ENCODE measurements at regions not wholly inside any gene's neighbourhood (a gene's known extent, or its start where the extent isn't known, plus 50 kb on each side); places are given as distances from the start of the nearest gene placed in this dataset.
A peak's percentile ranks its signal among the peaks of the same experiment; 100 is the strongest.

DNA sequence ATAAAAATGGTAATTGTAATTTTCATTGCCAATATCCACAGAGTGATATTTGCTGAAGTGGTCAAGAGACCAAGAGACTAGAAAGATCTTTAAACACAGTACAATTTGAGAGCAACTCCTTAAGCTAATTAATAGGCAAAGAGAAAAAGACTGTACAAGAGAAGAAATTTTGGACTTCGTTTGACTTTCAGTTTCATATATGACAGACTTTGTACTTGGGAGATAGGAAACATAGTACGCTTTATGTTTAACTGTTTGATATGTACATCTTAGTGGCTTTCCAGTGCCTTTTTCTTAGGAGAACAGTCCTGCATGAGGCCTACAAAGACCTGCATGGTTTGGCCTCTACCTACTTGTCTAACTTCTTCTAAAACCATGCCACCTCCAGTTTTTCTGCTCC, 1118.1 kb downstream of the TRHDE start:
- H3K27ac ChIP-seq, result no peak overlapping the region
- H3K4me1 ChIP-seq, result no peaks in the 10 kb centered on the region
- TF ChIP-seq, protein P1, sequence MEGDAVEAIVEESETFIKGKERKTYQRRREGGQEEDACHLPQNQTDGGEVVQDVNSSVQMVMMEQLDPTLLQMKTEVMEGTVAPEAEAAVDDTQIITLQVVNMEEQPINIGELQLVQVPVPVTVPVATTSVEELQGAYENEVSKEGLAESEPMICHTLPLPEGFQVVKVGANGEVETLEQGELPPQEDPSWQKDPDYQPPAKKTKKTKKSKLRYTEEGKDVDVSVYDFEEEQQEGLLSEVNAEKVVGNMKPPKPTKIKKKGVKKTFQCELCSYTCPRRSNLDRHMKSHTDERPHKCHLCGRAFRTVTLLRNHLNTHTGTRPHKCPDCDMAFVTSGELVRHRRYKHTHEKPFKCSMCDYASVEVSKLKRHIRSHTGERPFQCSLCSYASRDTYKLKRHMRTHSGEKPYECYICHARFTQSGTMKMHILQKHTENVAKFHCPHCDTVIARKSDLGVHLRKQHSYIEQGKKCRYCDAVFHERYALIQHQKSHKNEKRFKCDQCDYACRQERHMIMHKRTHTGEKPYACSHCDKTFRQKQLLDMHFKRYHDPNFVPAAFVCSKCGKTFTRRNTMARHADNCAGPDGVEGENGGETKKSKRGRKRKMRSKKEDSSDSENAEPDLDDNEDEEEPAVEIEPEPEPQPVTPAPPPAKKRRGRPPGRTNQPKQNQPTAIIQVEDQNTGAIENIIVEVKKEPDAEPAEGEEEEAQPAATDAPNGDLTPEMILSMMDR (IDR thresholded peaks at IDR 0.05), result no peak
- TF ChIP-seq EP300 (IDR thresholded peaks at IDR 0.05), result no peak
- TF ChIP-seq POLR2A (IDR thresholded peaks at IDR 0.05), result no peak
- no peak for TF ChIP-seq POLR2AphosphoS5 (IDR thresholded peaks at IDR 0.05)
- whole genome bisulfite sequencing, 5 donors, result 34 to 55% (median 51%) methylated on average over 2 of the region's 2 CpGs
- peak in 1 of 2 donors; percentile 6 for DNase-seq
- peaks cover 0 to 6% (median 0%) of the 10 kb centered on the region in 4 donors for H3K9me3 ChIP-seq
- intact Hi-C loops (cut with DNase I; ENCODE audit: low total_unique reads), result no loop called here
- H3K27me3 ChIP-seq, result no peaks in the 10 kb centered on the region
- no peak overlapping the region for H3K4me3 ChIP-seq
- no peaks in the 10 kb centered on the region for H3K36me3 ChIP-seq

- H3K36me3 ChIP-seq, result no peaks in the 10 kb centered on the region
- intact Hi-C loops (cut with DNase I; ENCODE audit: low total_unique reads), result no loop called here
- 70 to 87% (median 86%) methylated on average over 2 of the region's 2 CpGs for WGBS, 5 donors
- no peak overlapping the region for H3K27ac ChIP-seq
- TF ChIP-seq POLR2A (IDR thresholded peaks at IDR 0.05) (no peak), EP300 (IDR thresholded peaks at IDR 0.05) (no peak), POLR2AphosphoS5 (IDR thresholded peaks at IDR 0.05) (no peak)
- TF ChIP-seq, protein P1 (IDR thresholded peaks at IDR 0.05), result no peak
- H3K4me3 ChIP-seq, result no peak overlapping the region
- H3K9me3 ChIP-seq, result peaks cover 0 to 22% (median 13%) of the 10 kb centered on the region in 4 donors
- no peak for DNase-seq
- no peaks in the 10 kb centered on the region for H3K4me1 ChIP-seq
- no peaks in the 10 kb centered on the region for H3K27me3 ChIP-seq
Measured at GRCh38 chr12:73413051-73413450, 1124.6 kb upstream of the ATXN7L3B start.

DNA sequence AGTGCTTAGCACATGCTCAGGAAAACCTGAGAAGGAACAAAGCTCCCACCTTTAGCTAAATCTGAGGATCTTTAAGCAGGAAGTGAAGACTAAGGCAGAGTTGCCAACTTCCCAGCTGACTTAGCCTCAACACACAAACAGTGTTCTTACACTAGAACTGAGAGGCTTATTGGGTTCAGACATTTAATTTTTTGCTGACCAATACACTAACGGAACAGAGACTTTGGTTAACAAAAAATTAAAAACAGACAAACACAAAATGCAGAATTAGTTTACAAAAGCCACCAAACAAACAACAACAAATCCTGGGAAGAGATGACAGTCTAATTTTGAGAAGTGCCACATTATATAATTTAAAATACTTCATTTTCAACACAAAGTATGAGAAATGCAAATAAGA, 1123.7 kb upstream of the ATXN7L3B start:
- H3K4me3 ChIP-seq, result no peak overlapping the region

DNA sequence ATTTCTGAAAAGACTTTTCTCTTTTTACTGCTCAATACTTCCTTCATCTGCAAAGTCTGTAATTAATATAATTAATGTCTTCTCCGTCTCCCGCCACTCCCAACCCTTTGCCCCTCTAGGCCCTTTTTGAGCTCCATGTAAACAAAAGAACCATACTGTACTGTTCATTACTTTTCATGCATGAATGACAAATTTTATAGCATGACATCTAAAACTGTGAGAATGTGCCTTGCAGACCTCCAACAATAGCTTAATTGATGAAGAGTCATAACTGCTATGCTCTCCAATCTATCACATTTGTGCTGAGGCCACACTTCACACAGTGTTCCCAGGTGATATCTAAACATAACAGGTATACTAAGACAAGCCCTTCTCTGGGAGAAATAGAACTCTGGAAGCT, 1122.7 kb upstream of the ATXN7L3B start:
- 63 to 89% (median 78%) methylated on average over 2 of the region's 2 CpGs for WGBS, 5 donors
- H3K4me1 ChIP-seq, result no peaks in the 10 kb centered on the region
- H3K27me3 ChIP-seq, result no peaks in the 10 kb centered on the region
- no peak for TF ChIP-seq POLR2A (IDR thresholded peaks at IDR 0.05)
- TF ChIP-seq EP300 (IDR thresholded peaks at IDR 0.05), result no peak
- no peak for TF ChIP-seq POLR2AphosphoS5 (IDR thresholded peaks at IDR 0.05)
- TF ChIP-seq, protein P1 (IDR thresholded peaks at IDR 0.05), result no peak
- intact Hi-C loops (cut with DNase I; ENCODE audit: low total_unique reads), result no loop called here
- H3K4me3 ChIP-seq, result no peak overlapping the region
- H3K9me3 ChIP-seq, result peaks cover 0 to 22% (median 13%) of the 10 kb centered on the region in 4 donors
- no peak overlapping the region for H3K27ac ChIP-seq
- no peaks in the 10 kb centered on the region for H3K36me3 ChIP-seq
- no peak for DNase-seq

More for the DNA sequence above, 1123.7 kb upstream of the ATXN7L3B start:
- no peaks in the 10 kb centered on the region for H3K4me1 ChIP-seq
- 22 to 56% (median 29%) methylated on average over 1 of the region's 1 CpG for WGBS, 5 donors
- H3K27ac ChIP-seq, result no peak overlapping the region
- H3K36me3 ChIP-seq, result no peaks in the 10 kb centered on the region
- TF ChIP-seq, protein P1 (IDR thresholded peaks at IDR 0.05), result no peak
- TF ChIP-seq POLR2AphosphoS5 (IDR thresholded peaks at IDR 0.05) (no peak), EP300 (IDR thresholded peaks at IDR 0.05) (no peak), POLR2A (IDR thresholded peaks at IDR 0.05) (no peak)
- DNase-seq, result no peak
- intact Hi-C loops (cut with DNase I; ENCODE audit: low total_unique reads), result no loop called here
- peaks cover 0 to 22% (median 13%) of the 10 kb centered on the region in 4 donors for H3K9me3 ChIP-seq
- H3K27me3 ChIP-seq, result no peaks in the 10 kb centered on the region
